Upper lobe of left lung (tissue), 6 donors: ENCODE measurements at regions not wholly inside any gene's neighbourhood (a gene's known extent, or its start where the extent isn't known, plus 50 kb on each side); places are given as distances from the start of the nearest gene placed in this dataset.

Experiments
- ATAC-seq, 2 donors: fragments of 200-7000 bp; cut with Tn5 transposase; one replicate each; pipeline ENCODE4 v1.9.1; 2022; ENCODE audit warnings: mild to moderate bottlenecking in 2 of 2, moderate library complexity in 2 of 2; ENCODE audit not compliant: low FRiP score in 2 of 2
- DNase-seq, 2 donors: peaks; one replicate each; pipeline ENCODE4 v3.0.0-alpha.2; 2019 to 2020
- H3K27ac ChIP-seq, 4 donors: fragments of 200-600 bp; sonication (generic); one replicate each; pipeline ENCODE4 v1.5.1; 2016 to 2019
- H3K27me3 ChIP-seq, 4 donors: fragments of 200-600 bp; sonication (generic); one replicate each; pipeline ENCODE4 v1.5.1; 2017 to 2019
- H3K36me3 ChIP-seq, 4 donors: fragments of 200-600 bp; sonication (generic); one replicate each; pipeline ENCODE4 v1.5.1; 2016 to 2019
- H3K4me1 ChIP-seq, 4 donors: fragments of 200-600 bp; sonication (generic); one replicate each; pipeline ENCODE4 v1.5.1; 2018 to 2019
- H3K4me3 ChIP-seq, 4 donors: fragments of 200-600 bp; sonication (generic); one replicate each; pipeline ENCODE4 v1.5.1; 2017 to 2019; ENCODE audit warnings: mild to moderate bottlenecking in 2 of 4, moderate library complexity in 1 of 4
- H3K9me3 ChIP-seq, 4 donors: fragments of 200-600 bp; sonication (generic); one replicate each; pipeline ENCODE4 v1.5.1; 2018 to 2019
- EP300 ChIP-seq, 4 donors: sonication (generic); formaldehyde crosslinking; IDR thresholded peaks; one replicate each; pipeline ENCODE4 v1.5.1; 2017; ENCODE audit warnings: antibody characterized with exemption in 4 of 4, control low read depth in 2 of 4
- POLR2A ChIP-seq, 4 donors: fragments of 450-650 bp; IDR thresholded peaks; one replicate each; pipeline ENCODE4 v1.5.1; 2016 to 2017; ENCODE audit warnings: antibody characterized with exemption in 4 of 4, mild to moderate bottlenecking in 2 of 4
- POLR2AphosphoS5 ChIP-seq, 2 donors: sonication (generic); formaldehyde crosslinking; IDR thresholded peaks; one replicate each; pipeline ENCODE4 v1.5.1; 2017; ENCODE audit warnings: antibody characterized with exemption in 2 of 2
- WGBS, 2 donors: methylation state at CpG; one replicate each; pipeline ENCODE4 v1.1.5; 2017 to 2018; 5-methylcytosine and 5-hydroxymethylcytosine counted together
- TF ChIP-seq, protein P1 (sequence below), 6 experiments: fragments of 450-650 bp in 4 of 6; fragments of 200-600 bp in 2 of 6; sonication (generic) in 2 of 6; IDR thresholded peaks; one replicate each; pipeline ENCODE4 v1.5.1; 2016 to 2019; ENCODE audit warnings: antibody characterized with exemption in 6 of 6
- donor health status: DM: no; HTN: no; CAD: no; lungs with moderate emphysema.
- donor health status: DM: no; HTN: yes; CAD: no; lungs with severe emphysema.

DNA sequence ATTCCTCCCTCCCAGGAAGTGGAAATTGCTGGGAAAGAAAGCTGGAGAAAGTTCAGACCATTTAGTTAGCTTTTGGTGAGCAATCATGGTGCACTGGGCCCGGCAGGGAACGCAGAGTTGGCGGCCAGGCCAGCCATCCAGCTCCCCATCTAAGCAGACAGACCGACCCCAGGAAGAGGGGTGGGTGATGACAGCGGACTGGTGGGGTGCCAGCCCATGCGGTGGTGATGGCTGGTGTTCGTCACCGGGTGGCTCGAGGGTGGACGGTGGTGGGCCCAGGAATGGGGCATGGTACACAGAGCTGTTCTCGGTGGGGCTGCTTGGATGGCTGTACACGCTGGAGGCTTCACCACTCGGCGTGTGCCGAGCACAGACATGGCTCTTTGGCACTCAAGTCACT is 85.6 kb upstream of the ARAP3 start:
- H3K9me3 ChIP-seq: no peaks in the 10 kb centered on the region
- no peaks in the 10 kb centered on the region for H3K4me1 ChIP-seq
- H3K36me3 ChIP-seq: no peaks in the 10 kb centered on the region
- DNase-seq (no peak), ATAC-seq (no peak)
- H3K27me3 ChIP-seq: no peaks in the 10 kb centered on the region
- no peak for TF ChIP-seq POLR2A (IDR thresholded peaks at IDR 0.05)
- TF ChIP-seq POLR2AphosphoS5 (IDR thresholded peaks at IDR 0.05): no peak
- TF ChIP-seq, protein P1, sequence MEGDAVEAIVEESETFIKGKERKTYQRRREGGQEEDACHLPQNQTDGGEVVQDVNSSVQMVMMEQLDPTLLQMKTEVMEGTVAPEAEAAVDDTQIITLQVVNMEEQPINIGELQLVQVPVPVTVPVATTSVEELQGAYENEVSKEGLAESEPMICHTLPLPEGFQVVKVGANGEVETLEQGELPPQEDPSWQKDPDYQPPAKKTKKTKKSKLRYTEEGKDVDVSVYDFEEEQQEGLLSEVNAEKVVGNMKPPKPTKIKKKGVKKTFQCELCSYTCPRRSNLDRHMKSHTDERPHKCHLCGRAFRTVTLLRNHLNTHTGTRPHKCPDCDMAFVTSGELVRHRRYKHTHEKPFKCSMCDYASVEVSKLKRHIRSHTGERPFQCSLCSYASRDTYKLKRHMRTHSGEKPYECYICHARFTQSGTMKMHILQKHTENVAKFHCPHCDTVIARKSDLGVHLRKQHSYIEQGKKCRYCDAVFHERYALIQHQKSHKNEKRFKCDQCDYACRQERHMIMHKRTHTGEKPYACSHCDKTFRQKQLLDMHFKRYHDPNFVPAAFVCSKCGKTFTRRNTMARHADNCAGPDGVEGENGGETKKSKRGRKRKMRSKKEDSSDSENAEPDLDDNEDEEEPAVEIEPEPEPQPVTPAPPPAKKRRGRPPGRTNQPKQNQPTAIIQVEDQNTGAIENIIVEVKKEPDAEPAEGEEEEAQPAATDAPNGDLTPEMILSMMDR (IDR thresholded peaks at IDR 0.05): no peak
- no peak for TF ChIP-seq EP300 (IDR thresholded peaks at IDR 0.05)
- WGBS, 2 donors: 88 to 92% methylated on average over 13 to 15 of the region's 15 CpGs
- H3K4me3 ChIP-seq: no peak overlapping the region
- no peak overlapping the region for H3K27ac ChIP-seq

DNA sequence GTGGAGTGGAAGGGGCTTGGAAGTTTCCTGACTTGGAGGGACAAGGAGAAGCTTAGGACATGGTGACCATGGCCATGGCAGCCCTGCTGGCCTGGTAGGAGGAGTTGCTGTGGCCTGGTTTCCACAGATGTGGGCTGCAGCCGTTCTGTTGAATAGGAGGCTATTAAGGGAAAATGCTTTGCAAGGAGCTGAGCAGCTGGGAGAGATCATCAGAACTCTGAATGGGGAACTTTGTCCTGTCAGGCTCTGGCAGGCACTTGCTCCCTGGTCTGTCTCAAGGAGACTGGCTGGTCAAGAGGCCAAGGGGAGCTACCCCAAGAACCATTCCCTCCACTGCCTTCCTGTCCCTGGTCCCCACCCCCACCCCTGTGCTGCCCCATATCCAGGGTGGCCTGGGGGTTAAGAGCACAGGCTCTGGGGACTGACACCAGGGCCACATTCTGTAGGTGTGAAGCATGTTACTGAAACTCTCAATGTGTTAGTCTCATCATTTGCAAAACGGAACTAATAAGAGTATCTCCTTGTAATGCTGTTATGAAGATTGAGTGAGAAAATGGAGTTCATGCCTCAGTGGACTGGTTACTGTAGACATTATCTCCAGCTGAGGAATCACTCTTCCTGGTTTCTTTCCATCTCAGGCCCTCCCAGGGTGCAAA is 84.0 kb upstream of the ARAP3 start:
- TF ChIP-seq, protein P1 (IDR thresholded peaks at IDR 0.05): no peak
- TF ChIP-seq POLR2A (IDR thresholded peaks at IDR 0.05): no peak
- WGBS, 2 donors: 60 to 81% methylated on average over 2 of the region's 2 CpGs
- ATAC-seq (no peak), DNase-seq (no peak)
- Histone ChIP-seq H3K36me3 (no peaks in the 10 kb centered on the region), H3K27ac (no peak overlapping the region), H3K9me3 (no peaks in the 10 kb centered on the region), H3K27me3 (no peaks in the 10 kb centered on the region), H3K4me1 (no peaks in the 10 kb centered on the region), H3K4me3 (no peak overlapping the region)

DNA sequence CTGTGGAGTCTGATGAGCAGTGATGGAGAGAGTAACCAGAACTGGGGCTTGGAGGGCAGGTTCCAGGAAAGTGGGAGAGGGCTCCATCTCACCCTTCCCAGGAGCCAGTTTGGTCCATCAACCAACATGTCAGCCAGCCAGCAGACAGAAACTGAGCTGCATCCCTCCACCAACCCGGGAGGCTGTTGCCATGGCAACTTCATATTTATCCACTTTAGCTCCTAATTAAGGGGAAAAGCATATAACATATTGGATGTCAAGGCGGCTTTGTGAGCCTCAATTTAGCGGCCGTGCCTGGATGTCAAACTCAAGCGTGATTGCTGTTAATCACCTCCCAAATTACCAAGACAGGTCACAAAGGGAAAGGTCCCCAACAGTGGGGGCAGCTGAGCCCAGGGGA is 81.5 kb upstream of the ARAP3 start:
- ATAC-seq (no peak), DNase-seq (no peak)
- H3K27me3 ChIP-seq: no peaks in the 10 kb centered on the region
- no peaks in the 10 kb centered on the region for H3K9me3 ChIP-seq
- H3K4me1 ChIP-seq: no peaks in the 10 kb centered on the region
- WGBS, 2 donors: 83 to 87% methylated on average over 5 of the region's 5 CpGs
- TF ChIP-seq POLR2A (IDR thresholded peaks at IDR 0.05): no peak
- TF ChIP-seq POLR2AphosphoS5 (IDR thresholded peaks at IDR 0.05): no peak
- TF ChIP-seq, protein P1 (IDR thresholded peaks at IDR 0.05): no peak
- no peak for TF ChIP-seq EP300 (IDR thresholded peaks at IDR 0.05)
- H3K36me3 ChIP-seq: no peaks in the 10 kb centered on the region
- H3K27ac ChIP-seq: no peak overlapping the region
- no peak overlapping the region for H3K4me3 ChIP-seq

DNA sequence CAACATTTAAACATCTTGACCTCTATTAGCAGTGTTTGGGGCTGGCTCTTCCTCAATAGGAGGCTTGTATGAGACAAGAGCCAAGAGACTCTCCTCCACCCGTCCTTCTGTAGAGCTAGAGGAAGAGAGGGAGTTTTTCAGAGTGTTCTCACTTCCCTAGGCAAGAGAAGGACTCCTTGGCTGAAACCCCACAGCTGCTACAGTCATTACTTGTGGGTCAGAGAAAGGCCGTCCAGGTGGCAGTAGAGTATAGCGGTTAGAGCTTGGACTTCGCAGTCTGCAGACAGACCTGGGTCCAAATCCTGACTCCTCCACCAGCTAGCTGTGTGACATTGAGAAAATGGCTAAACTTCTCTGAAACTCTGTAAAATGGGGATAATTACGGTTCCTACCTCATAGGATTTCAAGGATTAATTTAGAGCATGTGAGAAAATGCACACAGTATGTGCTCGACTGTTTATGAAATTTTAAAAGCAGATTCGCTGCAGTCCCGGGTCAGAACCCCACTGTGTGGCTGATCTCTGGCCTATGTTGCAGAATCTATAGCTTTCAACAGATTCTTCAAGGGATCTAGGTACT is 80.8 kb upstream of the ARAP3 start:
- Histone ChIP-seq H3K36me3 (no peaks in the 10 kb centered on the region), H3K9me3 (no peaks in the 10 kb centered on the region), H3K27me3 (no peaks in the 10 kb centered on the region), H3K27ac (no peak overlapping the region), H3K4me3 (no peak overlapping the region), H3K4me1 (no peaks in the 10 kb centered on the region)
- no peak for TF ChIP-seq POLR2A (IDR thresholded peaks at IDR 0.05)
- no peak for TF ChIP-seq POLR2AphosphoS5 (IDR thresholded peaks at IDR 0.05)
- TF ChIP-seq, protein P1 (IDR thresholded peaks at IDR 0.05): no peak
- no peak for TF ChIP-seq EP300 (IDR thresholded peaks at IDR 0.05)
- ATAC-seq (no peak), DNase-seq (no peak)
- 72 to 82% methylated on average over 8 of the region's 8 CpGs for WGBS, 2 donors

DNA sequence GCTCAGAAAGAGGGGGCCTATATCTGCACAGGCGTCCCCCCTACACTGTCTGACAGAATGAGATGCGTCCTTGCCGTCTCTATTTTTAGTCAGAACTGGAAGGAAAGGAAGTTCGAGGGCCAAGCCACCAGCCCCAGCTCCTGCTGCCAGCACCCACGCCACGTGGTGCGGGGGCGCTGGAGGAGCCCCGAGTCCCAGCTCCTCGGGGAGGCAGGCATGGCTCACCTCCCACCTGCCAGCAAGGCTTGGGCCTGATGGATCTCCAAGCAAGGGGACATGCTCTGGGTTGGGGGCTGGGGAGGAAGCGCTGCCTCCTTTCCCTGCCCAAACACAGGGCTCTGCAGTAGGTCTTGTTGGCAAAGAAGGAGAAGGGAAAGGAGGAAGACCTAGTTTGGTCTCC is 80.3 kb upstream of the ARAP3 start:
- no peak for ATAC-seq

More for the DNA sequence above, 80.3 kb upstream of the ARAP3 start:
- 46 to 52% methylated on average over 11 of the region's 11 CpGs for WGBS, 2 donors
- H3K4me1 ChIP-seq: no peaks in the 10 kb centered on the region
- H3K27me3 ChIP-seq: no peaks in the 10 kb centered on the region
- no peaks in the 10 kb centered on the region for H3K36me3 ChIP-seq
- H3K27ac ChIP-seq: no peak overlapping the region
- H3K9me3 ChIP-seq: no peaks in the 10 kb centered on the region
- TF ChIP-seq POLR2A (IDR thresholded peaks at IDR 0.05) (no peak), POLR2AphosphoS5 (IDR thresholded peaks at IDR 0.05) (no peak), EP300 (IDR thresholded peaks at IDR 0.05) (no peak)
- TF ChIP-seq, protein P1 (IDR thresholded peaks at IDR 0.05): no peak
- no peak for DNase-seq
- H3K4me3 ChIP-seq: no peak overlapping the region
